ENCODE measurements at regions not wholly inside any gene's neighbourhood (a gene's known extent, or its start where the extent isn't known, plus 50 kb on each side); places are given as distances from the start of the nearest gene placed in this dataset.

DNA sequence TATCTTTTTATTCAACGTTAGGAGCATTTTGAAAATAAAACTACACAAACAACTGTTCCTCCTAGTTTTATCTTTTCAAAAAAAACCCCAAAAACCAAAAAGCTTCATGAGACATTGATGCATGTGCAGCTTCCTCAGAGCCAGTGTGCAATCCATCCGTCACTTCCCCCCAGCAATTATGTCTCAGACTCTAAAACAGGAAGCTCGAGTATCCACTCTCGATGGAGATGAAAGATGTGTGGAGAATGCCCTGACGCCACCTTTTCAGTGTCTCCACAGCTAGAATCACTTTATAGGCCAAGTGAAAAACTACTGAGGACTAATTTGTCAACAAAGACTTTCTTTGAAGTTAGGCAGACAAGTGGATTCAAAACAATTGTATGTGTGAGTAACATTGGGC is 408.9 kb upstream of the SMARCA2 start:
- Histone ChIP-seq H3K4me3 (ENCODE audit: low read depth in 1 of 3, low read length in 3 of 3) (no peak overlapping the region), H3K4me1 (ENCODE audit: control insufficient read depth in 4 of 4, insufficient read depth in 4 of 4, low read length in 3 of 4) (no peaks in the 10 kb centered on the region), H3K9me3 (ENCODE audit: control insufficient read depth in 4 of 4, low read length in 3 of 4) (no peaks in the 10 kb centered on the region), H3K9ac (ENCODE audit: low read depth in 1 of 2, low read length in 2 of 2) (no peak overlapping the region), H3K27me3 (ENCODE audit: control insufficient read depth in 4 of 4, insufficient read depth in 4 of 4, low read length in 3 of 4) (no peaks in the 10 kb centered on the region), H3K27ac (ENCODE audit: low read depth in 1 of 2, low read length in 2 of 2) (no peak overlapping the region), H3K36me3 (ENCODE audit: control insufficient read depth in 4 of 4, insufficient read depth in 3 of 4, low read depth in 1 of 4, low read length in 3 of 4) (no peaks in the 10 kb centered on the region)
- 48% methylated on average over 5 of the region's 5 CpGs for WGBS
- TF ChIP-seq, protein P1, sequence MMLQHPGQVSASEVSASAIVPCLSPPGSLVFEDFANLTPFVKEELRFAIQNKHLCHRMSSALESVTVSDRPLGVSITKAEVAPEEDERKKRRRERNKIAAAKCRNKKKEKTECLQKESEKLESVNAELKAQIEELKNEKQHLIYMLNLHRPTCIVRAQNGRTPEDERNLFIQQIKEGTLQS (IDR thresholded peaks at IDR 0.05): no peak
- TF ChIP-seq SP1 (IDR thresholded peaks at IDR 0.05): no peak
- no peak for TF ChIP-seq HNF4A (conservative IDR thresholded peaks at IDR 0.05)
- TF ChIP-seq FOXA2 (IDR thresholded peaks at IDR 0.05): no peak
- no peak for TF ChIP-seq REST (IDR thresholded peaks at IDR 0.05)
- TF ChIP-seq JUND (IDR thresholded peaks at IDR 0.05): no peak
- TF ChIP-seq HNF4G (IDR thresholded peaks at IDR 0.05): no peak
- TF ChIP-seq, protein P2, sequence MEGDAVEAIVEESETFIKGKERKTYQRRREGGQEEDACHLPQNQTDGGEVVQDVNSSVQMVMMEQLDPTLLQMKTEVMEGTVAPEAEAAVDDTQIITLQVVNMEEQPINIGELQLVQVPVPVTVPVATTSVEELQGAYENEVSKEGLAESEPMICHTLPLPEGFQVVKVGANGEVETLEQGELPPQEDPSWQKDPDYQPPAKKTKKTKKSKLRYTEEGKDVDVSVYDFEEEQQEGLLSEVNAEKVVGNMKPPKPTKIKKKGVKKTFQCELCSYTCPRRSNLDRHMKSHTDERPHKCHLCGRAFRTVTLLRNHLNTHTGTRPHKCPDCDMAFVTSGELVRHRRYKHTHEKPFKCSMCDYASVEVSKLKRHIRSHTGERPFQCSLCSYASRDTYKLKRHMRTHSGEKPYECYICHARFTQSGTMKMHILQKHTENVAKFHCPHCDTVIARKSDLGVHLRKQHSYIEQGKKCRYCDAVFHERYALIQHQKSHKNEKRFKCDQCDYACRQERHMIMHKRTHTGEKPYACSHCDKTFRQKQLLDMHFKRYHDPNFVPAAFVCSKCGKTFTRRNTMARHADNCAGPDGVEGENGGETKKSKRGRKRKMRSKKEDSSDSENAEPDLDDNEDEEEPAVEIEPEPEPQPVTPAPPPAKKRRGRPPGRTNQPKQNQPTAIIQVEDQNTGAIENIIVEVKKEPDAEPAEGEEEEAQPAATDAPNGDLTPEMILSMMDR (IDR thresholded peaks at IDR 0.05; ENCODE audit: low read depth, low read length, missing input control): no peak
- no peak for TF ChIP-seq ZBTB33 (IDR thresholded peaks at IDR 0.05)
- TF ChIP-seq YY1 (IDR thresholded peaks at IDR 0.05): no peak
- TF ChIP-seq, protein P3, sequence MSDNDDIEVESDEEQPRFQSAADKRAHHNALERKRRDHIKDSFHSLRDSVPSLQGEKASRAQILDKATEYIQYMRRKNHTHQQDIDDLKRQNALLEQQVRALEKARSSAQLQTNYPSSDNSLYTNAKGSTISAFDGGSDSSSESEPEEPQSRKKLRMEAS (IDR thresholded peaks at IDR 0.05): no peak
- no peak for TF ChIP-seq GABPA (IDR thresholded peaks at IDR 0.05 in 1 of 2, conservative IDR thresholded peaks at IDR 0.05 in 1 of 2)
- no peak for TF ChIP-seq RAD21 (IDR thresholded peaks at IDR 0.05)
- TF ChIP-seq TAF1 (conservative IDR thresholded peaks at IDR 0.05): no peak
- no peak for TF ChIP-seq EGR1 (IDR thresholded peaks at IDR 0.05; ENCODE audit: low read depth in 2 of 2)
- TF ChIP-seq NR2F2 (IDR thresholded peaks at IDR 0.05): no peak
- TF ChIP-seq RXRA (IDR thresholded peaks at IDR 0.05): no peak
- no peak for TF ChIP-seq FOXA1 (IDR thresholded peaks at IDR 0.05)
- DNase-seq (ENCODE audit: low spot score): no peak

All from liver (tissue), 8 donors.